HepG2 (cell line): ENCODE measurements at regions not wholly inside any gene's neighbourhood (a gene's known extent, or its start where the extent isn't known, plus 50 kb on each side); places are given as distances from the start of the nearest gene placed in this dataset.

Source experiments
- ATAC-seq: fragments of 200-7000 bp; cut with Tn5 transposase; 3 replicates; pipeline ENCODE4 v1.9.1; 2020; ENCODE audit warnings: mild to moderate bottlenecking, moderate library complexity
- BruUV-seq: library from RNA; stranded (reverse); fragments of 400-500 nt; replicated peaks from 2 replicates; lab custom pipeline; 2021; lab: Mats Ljungman, UMichigan
- CTCF ChIA-PET: fragments of 300-600 bp; formaldehyde crosslinking; extraction: SDS; loops from one replicate; lab custom pipeline; 2021; ENCODE audit warnings: low total read pairs, inconsistent platforms, low intra/inter-chr PET ratio; lab: Yijun Ruan, JAX
- POLR2A ChIA-PET: fragments of 350-600 bp; sonication (Branson Sonifier 250); formaldehyde crosslinking; loops from one replicate; lab custom pipeline; 2020; ENCODE audit warnings: antibody characterized with exemption, inconsistent platforms; lab: Yijun Ruan, JAX
- DNase-seq: peaks from one replicate; pipeline ENCODE4 v3.0.0-alpha.2; 2015; ENCODE audit warnings: low spot score
- FAIRE-seq: peaks from 3 replicates; lab custom pipeline; 2011; peaks lifted over from hg19 to GRCh38; lab: Jason Lieb, UNC
- H2AFZ ChIP-seq: one replicate; pipeline ENCODE4 v1.6.1; 2011; ENCODE audit warnings: low read length, inconsistent platforms
- H3K27ac ChIP-seq: fragments of 300-600 bp; 3 replicates; pipeline ENCODE4 v1.8.0; 2011; ENCODE audit warnings: mixed run types, mild to moderate bottlenecking, mixed read lengths, low read length, inconsistent platforms; ENCODE audit not compliant: insufficient read depth; ENCODE audit errors: extremely low read length
- H3K27me3 ChIP-seq, 2 experiments: fragments of 200-600 bp in 1 of 2; 2 replicates in 1 of 2; 3 replicates in 1 of 2; pipeline versions ENCODE4 v1.6.0 to v1.8.0; 2011; ENCODE audit warnings: low read length in 2 of 2, mild to moderate bottlenecking in 2 of 2, moderate library complexity in 2 of 2, inconsistent platforms in 1 of 2; ENCODE audit not compliant: insufficient read depth in 2 of 2, control insufficient read depth in 1 of 2
- H3K36me3 ChIP-seq, 2 experiments: fragments of 200-600 bp in 1 of 2; replicated peaks in 1 of 2; 2 replicates in 1 of 2; 3 replicates in 1 of 2; pipeline versions ENCODE4 v1.5.1 to v1.8.0; 2011; ENCODE audit warnings: low read length in 2 of 2, inconsistent platforms in 1 of 2; ENCODE audit not compliant: insufficient read depth in 2 of 2, control insufficient read depth in 1 of 2
- H3K4me1 ChIP-seq: 2 replicates; pipeline ENCODE4 v1.5.1; 2012; ENCODE audit warnings: low read length, inconsistent platforms; ENCODE audit not compliant: insufficient read depth
- H3K4me2 ChIP-seq: 2 replicates; pipeline ENCODE4 v1.6.0; 2011; ENCODE audit warnings: low read depth, low read length, inconsistent platforms
- H3K4me3 ChIP-seq, 3 experiments: fragments of 200-600 bp in 1 of 3; sonication (generic), shearing (Covaris generic) in 1 of 3; replicated peaks in 1 of 3; 2 replicates each; pipeline ENCODE4 v1.5.1; 2011 to 2016; ENCODE audit warnings: low read length in 3 of 3, inconsistent platforms in 2 of 3, low read depth in 2 of 3, mild to moderate bottlenecking in 2 of 3, control low read depth in 1 of 3, mixed read lengths in 1 of 3; ENCODE audit not compliant: insufficient read depth in 1 of 3
- H3K79me2 ChIP-seq: one replicate; pipeline ENCODE4 v1.6.1; 2011; ENCODE audit warnings: low read length, inconsistent platforms; ENCODE audit not compliant: insufficient read depth
- H3K9ac ChIP-seq: 2 replicates; pipeline ENCODE4 v1.6.0; 2011; ENCODE audit warnings: mild to moderate bottlenecking, low read depth, low read length, inconsistent platforms; ENCODE audit not compliant: insufficient read depth
- H3K9me3 ChIP-seq: 2 replicates; pipeline ENCODE4 v1.5.1; 2012; ENCODE audit warnings: mild to moderate bottlenecking, low read length
- H4K20me1 ChIP-seq: 2 replicates; pipeline ENCODE4 v1.6.0; 2011; ENCODE audit warnings: inconsistent platforms, mild to moderate bottlenecking, low read length, moderate library complexity; ENCODE audit not compliant: insufficient read depth
- HES4 ChIP-seq: sonication (generic); formaldehyde crosslinking; IDR thresholded peaks from 2 replicates; pipeline ENCODE4 v1.9.0; 2021; ENCODE audit warnings: mild to moderate bottlenecking, missing genetic modification reagents, borderline replicate concordance
- KAT7 ChIP-seq: IDR thresholded peaks from 2 replicates; pipeline ENCODE4 v1.6.1; 2018; ENCODE audit warnings: borderline replicate concordance, missing compliant biosample characterization
- MAFF ChIP-seq: IDR thresholded peaks from 2 replicates; pipeline ENCODE4 v1.6.1; 2011; ENCODE audit warnings: low read depth, low read length, improper control_type of control experiment
- PPARG ChIP-seq: conservative IDR thresholded peaks from 2 replicates; pipeline ENCODE4 v1.6.1; 2016; ENCODE audit warnings: missing biosample characterization, missing genetic modification reagents
- SETDB1 ChIP-seq: sonication (generic); formaldehyde crosslinking; IDR thresholded peaks from 2 replicates; pipeline ENCODE4 v1.5.1; 2020; ENCODE audit warnings: missing genetic modification reagents, mild to moderate bottlenecking, borderline replicate concordance
- ZBTB21 ChIP-seq: sonication (generic); formaldehyde crosslinking; IDR thresholded peaks from 2 replicates; pipeline ENCODE4 v1.4.0; 2020; ENCODE audit warnings: missing genetic modification reagents
- ZBTB40 ChIP-seq, 2 experiments: fragments of 450-650 bp in 1 of 2; sonication (generic) in 1 of 2; formaldehyde crosslinking in 1 of 2; IDR thresholded peaks; 2 replicates each; pipeline versions ENCODE4 v1.6.1 to v1.8.0; 2016 to 2022; ENCODE audit warnings: antibody characterized with exemption in 1 of 2, mild to moderate bottlenecking in 1 of 2, missing genetic modification reagents in 1 of 2
- ZNF263 ChIP-seq: sonication (generic); formaldehyde crosslinking; IDR thresholded peaks from 2 replicates; pipeline ENCODE4 v1.4.0; 2020; ENCODE audit warnings: missing genetic modification reagents
- ZNF605 ChIP-seq: sonication (generic); formaldehyde crosslinking; IDR thresholded peaks from 2 replicates; pipeline ENCODE4 v1.8.0; 2022; ENCODE audit warnings: mild to moderate bottlenecking, missing genetic modification reagents
- ZNF792 ChIP-seq: IDR thresholded peaks from 2 replicates; pipeline ENCODE4 v1.6.1; 2016
- WGBS: methylation state at CpG from one replicate; pipeline ENCODE4 v1.1.6; 2017; ENCODE audit warnings: low lambda C conversion rate; 5-methylcytosine and 5-hydroxymethylcytosine counted together
- in situ Hi-C: cut with HindIII; loops from 2 replicates; pipeline ENCODE4 v1.10.0; 2017; ENCODE audit warnings: low pct_unique_long_range_greater_than_20kb; ENCODE audit not compliant: extremely low pct_ligation_motif_present
- intact Hi-C: fragments of 100-400 bp; cut with micrococcal nuclease; formaldehyde crosslinking; loops from one replicate; pipeline ENCODE4 v1.10.0; 2022; ENCODE audit not compliant: unreplicated experiment
- TF ChIP-seq, protein P1 (sequence below): IDR thresholded peaks from 2 replicates; pipeline ENCODE4 v1.6.1; 2016
- TF ChIP-seq, protein P2 (sequence below): sonication (generic); formaldehyde crosslinking; IDR thresholded peaks from 2 replicates; pipeline ENCODE4 v1.4.0; 2020; ENCODE audit warnings: missing genetic modification reagents

- TF ChIP-seq ZNF263 (CRISPR knock-in tag): no peak
- TF ChIP-seq MAFF: no peak
- TF ChIP-seq ZBTB21: no peak
- TF ChIP-seq, protein P1, sequence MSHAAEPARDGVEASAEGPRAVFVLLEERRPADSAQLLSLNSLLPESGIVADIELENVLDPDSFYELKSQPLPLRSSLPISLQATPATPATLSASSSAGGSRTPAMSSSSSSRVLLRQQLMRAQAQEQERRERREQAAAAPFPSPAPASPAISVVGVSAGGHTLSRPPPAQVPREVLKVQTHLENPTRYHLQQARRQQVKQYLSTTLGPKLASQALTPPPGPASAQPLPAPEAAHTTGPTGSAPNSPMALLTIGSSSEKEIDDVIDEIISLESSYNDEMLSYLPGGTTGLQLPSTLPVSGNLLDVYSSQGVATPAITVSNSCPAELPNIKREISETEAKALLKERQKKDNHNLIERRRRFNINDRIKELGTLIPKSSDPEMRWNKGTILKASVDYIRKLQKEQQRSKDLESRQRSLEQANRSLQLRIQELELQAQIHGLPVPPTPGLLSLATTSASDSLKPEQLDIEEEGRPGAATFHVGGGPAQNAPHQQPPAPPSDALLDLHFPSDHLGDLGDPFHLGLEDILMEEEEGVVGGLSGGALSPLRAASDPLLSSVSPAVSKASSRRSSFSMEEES (CRISPR knock-in tag): no peak
- TF ChIP-seq SETDB1: no peak
- TF ChIP-seq KAT7 (CRISPR knock-in tag): no peak
- TF ChIP-seq PPARG (CRISPR knock-in tag): no peak
- TF ChIP-seq ZNF605: no peak
- TF ChIP-seq, protein P2, sequence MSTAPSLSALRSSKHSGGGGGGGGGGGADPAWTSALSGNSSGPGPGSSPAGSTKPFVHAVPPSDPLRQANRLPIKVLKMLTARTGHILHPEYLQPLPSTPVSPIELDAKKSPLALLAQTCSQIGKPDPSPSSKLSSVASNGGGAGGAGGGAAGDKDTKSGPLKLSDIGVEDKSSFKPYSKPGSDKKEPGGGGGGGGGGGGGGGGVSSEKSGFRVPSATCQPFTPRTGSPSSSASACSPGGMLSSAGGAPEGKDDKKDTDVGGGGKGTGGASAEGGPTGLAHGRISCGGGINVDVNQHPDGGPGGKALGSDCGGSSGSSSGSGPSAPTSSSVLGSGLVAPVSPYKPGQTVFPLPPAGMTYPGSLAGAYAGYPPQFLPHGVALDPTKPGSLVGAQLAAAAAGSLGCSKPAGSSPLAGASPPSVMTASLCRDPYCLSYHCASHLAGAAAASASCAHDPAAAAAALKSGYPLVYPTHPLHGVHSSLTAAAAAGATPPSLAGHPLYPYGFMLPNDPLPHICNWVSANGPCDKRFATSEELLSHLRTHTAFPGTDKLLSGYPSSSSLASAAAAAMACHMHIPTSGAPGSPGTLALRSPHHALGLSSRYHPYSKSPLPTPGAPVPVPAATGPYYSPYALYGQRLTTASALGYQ: no peak
- no peak for TF ChIP-seq ZNF792
- TF ChIP-seq HES4 (CRISPR knock-in tag): no peak
- TF ChIP-seq ZBTB40 (IDR thresholded peaks at IDR 0.05): no peak
- no peak for TF ChIP-seq ZBTB40 (CRISPR knock-in tag; IDR thresholded peaks at IDR 0.05)
- FAIRE-seq (no peak), DNase-seq (no peak), ATAC-seq (no peak)
- Histone ChIP-seq H3K4me1 (no peaks in the 10 kb centered on the region), H3K9ac (no peak overlapping the region), H3K9me3 (no peaks in the 10 kb centered on the region), H3K27me3 (peaks cover 0 to 4% of the 10 kb centered on the region in 2 experiments; a peak in 1 of 5 replicates), H3K4me2 (no peak overlapping the region), H4K20me1 (no peaks in the 10 kb centered on the region), H3K4me3 (no peak overlapping the region), H3K27ac (no peak overlapping the region), H2AFZ (no peak overlapping the region), H3K36me3 (no peaks in the 10 kb centered on the region), H3K79me2 (no peaks in the 10 kb centered on the region)
- 5% methylated on average over 1 of the region's 1 CpG for WGBS
- CTCF ChIA-PET: no interaction called here
- intact Hi-C loops (no loop called here), in situ Hi-C loops (no loop called here)
- no TSS peak for BruUV-seq
- POLR2A ChIA-PET: no interaction called here
Measured at GRCh38 chr3:150202711-150203110, 205.4 kb upstream of the TSC22D2 start.
